GM12875 (cell line): ENCODE measurements at regions not wholly inside any gene's neighbourhood (a gene's known extent, or its start where the extent isn't known, plus 50 kb on each side); places are given as distances from the start of the nearest gene placed in this dataset.

Source experiments
- H3K4me3 ChIP-seq: one replicate; pipeline ENCODE4 v1.5.1; 2011; ENCODE audit warnings: low read depth, low read length, control low read depth
- CTCF ChIP-seq: IDR thresholded peaks from 2 replicates; pipeline ENCODE4 v1.5.1; 2011; ENCODE audit warnings: low read depth, mild to moderate bottlenecking, control low read depth, inconsistent platforms, low read length, moderate library complexity, borderline replicate concordance; ENCODE audit not compliant: insufficient read depth

GRCh38 chr10:4677296-4678021, 148.5 kb upstream of the AKR1E2 start:
- no peak for TF ChIP-seq CTCF
- no peak overlapping the region for H3K4me3 ChIP-seq

DNA sequence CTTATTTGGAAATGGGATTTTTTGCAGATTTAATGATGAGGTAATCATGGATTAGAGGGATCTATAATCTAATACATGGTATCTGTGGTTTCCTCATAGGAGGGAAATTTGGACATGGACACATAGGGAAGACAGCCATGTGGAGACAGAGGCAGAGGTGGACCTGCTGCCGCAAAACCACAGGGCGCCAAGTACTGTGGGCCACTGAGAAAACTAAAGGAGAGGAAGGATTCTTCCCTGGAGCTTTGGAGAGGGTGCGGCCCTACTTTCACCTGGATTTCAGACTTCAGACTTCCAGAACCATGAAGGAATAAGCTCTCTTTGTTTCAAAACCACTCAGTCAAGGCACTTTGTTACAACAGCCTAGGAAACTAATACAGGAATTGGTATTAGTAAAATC, 149.4 kb upstream of the AKR1E2 start:
- no peak overlapping the region for H3K4me3 ChIP-seq
- no peak for TF ChIP-seq CTCF

DNA sequence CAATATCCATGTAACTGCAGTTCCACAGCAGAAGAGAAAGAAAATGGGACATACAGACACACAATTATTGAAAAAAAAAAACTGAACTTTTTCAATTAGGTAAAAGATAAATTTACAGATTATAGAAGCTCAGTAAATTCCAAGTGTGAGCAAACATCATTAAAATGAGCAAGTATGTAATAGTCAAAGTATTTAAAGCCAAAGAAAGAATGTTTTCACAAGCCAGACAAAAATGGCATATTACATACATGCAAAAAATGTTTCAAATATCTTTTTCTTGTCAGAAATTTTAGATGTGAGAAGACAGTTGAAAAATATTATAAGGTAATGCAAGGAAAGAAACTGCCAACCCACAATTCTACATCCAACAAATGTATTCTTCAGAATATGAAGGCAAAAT, 150.2 kb upstream of the AKR1E2 start:
- TF ChIP-seq CTCF = no peak
- no peak overlapping the region for H3K4me3 ChIP-seq

- H3K4me3 ChIP-seq = no peak overlapping the region
- no peak for TF ChIP-seq CTCF
These were observed 152.5 kb upstream of the AKR1E2 start for GRCh38 chr10:4673279-4674040.

- H3K4me3 ChIP-seq = no peak overlapping the region
- no peak for TF ChIP-seq CTCF
These were observed 153.8 kb upstream of the AKR1E2 start for GRCh38 chr10:4672201-4672600.

DNA sequence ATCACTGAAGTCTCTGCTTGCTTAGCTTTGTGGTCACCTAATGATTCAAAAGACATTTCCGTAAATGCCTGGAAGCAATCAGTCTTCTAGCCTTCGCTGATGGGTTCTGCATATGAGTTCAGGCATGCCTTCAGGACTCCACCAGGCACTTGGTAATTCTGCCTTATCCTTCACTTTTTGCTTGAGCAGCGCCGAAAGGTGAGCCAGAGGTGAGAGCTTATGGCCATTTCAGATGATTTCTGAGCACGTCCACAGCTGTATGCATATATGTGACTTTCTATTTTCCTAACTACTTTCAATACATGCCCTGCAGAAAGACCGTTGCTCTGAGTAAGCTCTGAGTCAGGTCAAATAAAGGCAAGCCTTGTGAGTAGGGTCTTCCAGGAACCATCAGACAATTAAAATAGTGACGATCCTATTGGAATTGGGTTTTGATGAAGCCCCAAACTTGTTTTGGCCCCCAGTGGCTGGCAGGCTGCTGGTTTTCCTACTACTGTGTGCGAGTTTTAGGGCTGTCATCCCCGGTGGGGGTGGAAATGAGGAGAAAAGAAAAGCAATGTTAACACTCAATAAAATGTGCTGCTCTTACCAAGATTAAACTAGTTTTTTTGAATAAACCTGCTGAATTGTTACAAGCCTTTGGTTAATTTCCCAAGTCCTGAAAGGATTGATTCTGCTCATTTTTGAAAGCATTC, 154.4 kb upstream of the AKR1E2 start:
- H3K4me3 ChIP-seq = no peak overlapping the region
- no peak for TF ChIP-seq CTCF
